H9 (cell line): ENCODE measurements at regions not wholly inside any gene's neighbourhood (a gene's known extent, or its start where the extent isn't known, plus 50 kb on each side); places are given as distances from the start of the nearest gene placed in this dataset.

Experiments used
- DNase-seq: peaks from one replicate; pipeline ENCODE4 v3.0.0-alpha.2; 2017
- H2AFZ ChIP-seq: one replicate; pipeline ENCODE4 v1.6.1; 2013; ENCODE audit warnings: mild to moderate bottlenecking, low read length, control low read depth, moderate library complexity
- H2AK5ac ChIP-seq: 2 replicates; pipeline ENCODE4 v1.6.1; 2013; ENCODE audit warnings: low read length, control low read depth, mixed read lengths; ENCODE audit not compliant: insufficient read length
- H2BK120ac ChIP-seq: one replicate; pipeline ENCODE4 v1.6.1; 2013; ENCODE audit warnings: low read depth, mild to moderate bottlenecking, low read length, control low read depth, inconsistent platforms; ENCODE audit not compliant: poor library complexity, severe bottlenecking
- H2BK12ac ChIP-seq: 2 replicates; pipeline ENCODE4 v1.6.1; 2013; ENCODE audit warnings: low read length, control low read depth, mixed read lengths, low read depth; ENCODE audit not compliant: insufficient read length
- H2BK15ac ChIP-seq: 2 replicates; pipeline ENCODE4 v1.6.1; 2013; ENCODE audit warnings: low read depth, low read length, control low read depth
- H2BK20ac ChIP-seq: one replicate; pipeline ENCODE4 v1.6.1; 2013; ENCODE audit warnings: low read depth, mild to moderate bottlenecking, low read length, control low read depth, inconsistent platforms; ENCODE audit not compliant: poor library complexity, severe bottlenecking
- H2BK5ac ChIP-seq: 2 replicates; pipeline ENCODE4 v1.6.1; 2013; ENCODE audit warnings: low read length, control low read depth, mixed read lengths; ENCODE audit not compliant: insufficient read length
- H3K14ac ChIP-seq: 2 replicates; pipeline ENCODE4 v1.6.1; 2013; ENCODE audit warnings: low read length, control low read depth; ENCODE audit not compliant: insufficient read depth
- H3K18ac ChIP-seq: 2 replicates; pipeline ENCODE4 v1.6.1; 2013; ENCODE audit warnings: low read depth, mild to moderate bottlenecking, mixed read lengths, low read length, control low read depth; ENCODE audit not compliant: insufficient read length
- H3K23ac ChIP-seq: 2 replicates; pipeline ENCODE4 v1.6.1; 2013; ENCODE audit warnings: low read length, control low read depth, mixed read lengths, low read depth; ENCODE audit not compliant: insufficient read length
- H3K23me2 ChIP-seq: 2 replicates; pipeline ENCODE4 v1.6.1; 2013; ENCODE audit warnings: low read depth, mild to moderate bottlenecking, mixed read lengths, low read length, control low read depth; ENCODE audit not compliant: insufficient read length, poor library complexity, severe bottlenecking
- H3K27ac ChIP-seq: 2 replicates; pipeline ENCODE4 v1.5.1; 2013; ENCODE audit warnings: low read length, control low read depth, mixed read lengths, low read depth; ENCODE audit not compliant: insufficient read length
- H3K27me3 ChIP-seq: 2 replicates; pipeline ENCODE4 v1.6.1; 2013; ENCODE audit warnings: low read length, control low read depth, inconsistent platforms; ENCODE audit not compliant: insufficient read depth
- H3K4ac ChIP-seq: 2 replicates; pipeline ENCODE4 v1.6.1; 2013; ENCODE audit warnings: low read depth, mild to moderate bottlenecking, control low read depth, inconsistent platforms, low read length, moderate library complexity
- H3K4me1 ChIP-seq: 2 replicates; pipeline ENCODE4 v1.6.1; 2013; ENCODE audit warnings: low read length, control low read depth, inconsistent platforms; ENCODE audit not compliant: insufficient read depth
- H3K4me2 ChIP-seq: 2 replicates; pipeline ENCODE4 v1.6.1; 2013; ENCODE audit warnings: low read length, control low read depth, mixed read lengths; ENCODE audit not compliant: insufficient read length, insufficient read depth
- H3K56ac ChIP-seq: 2 replicates; pipeline ENCODE4 v1.6.1; 2013; ENCODE audit warnings: low read depth, mild to moderate bottlenecking, mixed read lengths, low read length, control low read depth; ENCODE audit not compliant: insufficient read length
- H3K79me1 ChIP-seq: 2 replicates; pipeline ENCODE4 v1.6.1; 2013; ENCODE audit warnings: low read depth, mild to moderate bottlenecking, moderate library complexity, low read length, control low read depth, inconsistent platforms; ENCODE audit not compliant: insufficient read depth, poor library complexity, severe bottlenecking
- H3K79me2 ChIP-seq: 2 replicates; pipeline ENCODE4 v1.6.1; 2013; ENCODE audit warnings: low read length, control low read depth, inconsistent platforms; ENCODE audit not compliant: insufficient read depth
- H3K9ac ChIP-seq: 2 replicates; pipeline ENCODE4 v1.6.1; 2013; ENCODE audit warnings: low read length, control low read depth, mixed read lengths; ENCODE audit not compliant: insufficient read length; ENCODE audit errors: extremely low read depth
- H3K9me3 ChIP-seq: one replicate; pipeline ENCODE4 v1.6.1; 2013; ENCODE audit warnings: low read depth, low read length, inconsistent platforms; ENCODE audit not compliant: control insufficient read depth
- H3T11ph ChIP-seq: one replicate; pipeline ENCODE4 v1.6.1; 2013; ENCODE audit warnings: mild to moderate bottlenecking, low read length, control low read depth, inconsistent platforms
- H4K20me1 ChIP-seq: one replicate; pipeline ENCODE4 v1.6.1; 2013; ENCODE audit not compliant: control insufficient read depth, insufficient read length, insufficient read depth
- H4K5ac ChIP-seq: 2 replicates; pipeline ENCODE4 v1.6.1; 2013; ENCODE audit warnings: low read depth, mild to moderate bottlenecking, mixed read lengths, low read length, control low read depth; ENCODE audit not compliant: insufficient read length
- H4K8ac ChIP-seq: replicated peaks from 2 replicates; pipeline ENCODE4 v1.6.1; 2013; ENCODE audit warnings: low read length, control low read depth, mixed read lengths, low read depth; ENCODE audit not compliant: insufficient read length
- H4K91ac ChIP-seq: 2 replicates; pipeline ENCODE4 v1.6.1; 2013; ENCODE audit warnings: low read depth, mild to moderate bottlenecking, moderate library complexity, mixed read lengths, low read length, control low read depth; ENCODE audit not compliant: insufficient read length
- H3K27ac Mint-ChIP-seq, 3 experiments: 2 replicates in 2 of 3; 3 replicates in 1 of 3; pipeline ENCODE4 v1.8.0; 2020 to 2021; ENCODE audit warnings: mixed read lengths in 3 of 3, mild to moderate bottlenecking in 1 of 3, moderate library complexity in 1 of 3
- H3K27me3 Mint-ChIP-seq: 2 replicates; pipeline ENCODE4 v1.8.0; 2021; ENCODE audit warnings: low read depth, mild to moderate bottlenecking, moderate library complexity, mixed read lengths
- H3K36me3 Mint-ChIP-seq, 3 experiments: 2 replicates in 2 of 3; 3 replicates in 1 of 3; pipeline ENCODE4 v1.8.0; 2020 to 2021; ENCODE audit warnings: low read depth in 3 of 3, mixed read lengths in 3 of 3; ENCODE audit not compliant: insufficient read depth in 1 of 3
- H3K4me1 Mint-ChIP-seq, 2 experiments: 2 replicates each; pipeline ENCODE4 v1.8.0; 2020; ENCODE audit warnings: mixed read lengths in 2 of 2
- H3K4me3 Mint-ChIP-seq, 2 experiments: 2 replicates in 1 of 2; 3 replicates in 1 of 2; pipeline ENCODE4 v1.8.0; 2020 to 2021; ENCODE audit warnings: mild to moderate bottlenecking in 2 of 2, mixed read lengths in 2 of 2, moderate library complexity in 1 of 2
- H3K9me3 Mint-ChIP-seq, 2 experiments: 2 replicates in 1 of 2; 3 replicates in 1 of 2; pipeline ENCODE4 v1.8.0; 2020; ENCODE audit warnings: mild to moderate bottlenecking in 2 of 2, mixed read lengths in 2 of 2, moderate library complexity in 1 of 2
- WGBS: extraction: QIAGEN DNeasy Blood & Tissue Kit; methylation state at CpG from one replicate; pipeline ENCODE4 v1.1.7; 2013; ENCODE audit warnings: missing lambda C conversion rate, low lambda C conversion rate, mixed read lengths; ENCODE audit not compliant: insufficient read length; ENCODE audit errors: extremely low coverage; 5-methylcytosine and 5-hydroxymethylcytosine counted together
- TF ChIP-seq, protein P1 (sequence below): fragments of 200-600 bp; sonication (generic); conservative IDR thresholded peaks from 3 replicates; pipeline ENCODE4 v1.8.0; 2021; ENCODE audit warnings: antibody characterized with exemption, mild to moderate bottlenecking

DNA sequence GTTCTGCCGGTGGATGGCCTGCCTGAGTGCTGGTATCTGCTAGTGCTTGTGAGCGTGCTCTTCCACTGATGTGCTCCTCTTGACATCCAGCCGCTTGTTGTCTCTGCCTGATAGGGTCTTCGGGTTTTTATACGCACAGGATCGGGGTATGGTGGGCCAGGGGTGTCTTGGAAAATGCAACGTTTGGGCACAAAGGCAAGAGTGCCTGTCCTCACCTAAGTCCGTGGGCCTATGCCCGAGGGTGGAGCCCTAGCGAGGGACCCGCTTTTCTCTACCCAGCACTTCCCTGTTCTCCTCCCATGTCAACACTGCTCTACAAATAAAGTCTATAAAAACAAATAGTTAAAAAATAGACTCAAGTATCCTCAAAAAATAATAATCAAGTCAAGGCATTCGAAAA is 1007.8 kb downstream of the PLA2G4A start:
- no peak overlapping the region for H4K91ac ChIP-seq
- no peak overlapping the region for H4K5ac ChIP-seq
- H2AFZ ChIP-seq = no peak overlapping the region
- H3K14ac ChIP-seq = no peak overlapping the region
- Mint-ChIP-seq H3K36me3 (peaks cover 0 to 13% (median 1%) of the 10 kb centered on the region in 3 experiments; a peak in 2 of 7 replicates), H3K27ac (peak overlapping the region in 1 of 3 experiments; percentile 61; a peak in 1 of 7 replicates), H3K4me1 (no peaks in the 10 kb centered on the region), H3K9me3 (peaks cover 5 to 15% of the 10 kb centered on the region in 2 experiments; a peak in 4 of 5 replicates), H3K4me3 (no peak overlapping the region), H3K27me3 (no peaks in the 10 kb centered on the region)
- TF ChIP-seq, protein P1, sequence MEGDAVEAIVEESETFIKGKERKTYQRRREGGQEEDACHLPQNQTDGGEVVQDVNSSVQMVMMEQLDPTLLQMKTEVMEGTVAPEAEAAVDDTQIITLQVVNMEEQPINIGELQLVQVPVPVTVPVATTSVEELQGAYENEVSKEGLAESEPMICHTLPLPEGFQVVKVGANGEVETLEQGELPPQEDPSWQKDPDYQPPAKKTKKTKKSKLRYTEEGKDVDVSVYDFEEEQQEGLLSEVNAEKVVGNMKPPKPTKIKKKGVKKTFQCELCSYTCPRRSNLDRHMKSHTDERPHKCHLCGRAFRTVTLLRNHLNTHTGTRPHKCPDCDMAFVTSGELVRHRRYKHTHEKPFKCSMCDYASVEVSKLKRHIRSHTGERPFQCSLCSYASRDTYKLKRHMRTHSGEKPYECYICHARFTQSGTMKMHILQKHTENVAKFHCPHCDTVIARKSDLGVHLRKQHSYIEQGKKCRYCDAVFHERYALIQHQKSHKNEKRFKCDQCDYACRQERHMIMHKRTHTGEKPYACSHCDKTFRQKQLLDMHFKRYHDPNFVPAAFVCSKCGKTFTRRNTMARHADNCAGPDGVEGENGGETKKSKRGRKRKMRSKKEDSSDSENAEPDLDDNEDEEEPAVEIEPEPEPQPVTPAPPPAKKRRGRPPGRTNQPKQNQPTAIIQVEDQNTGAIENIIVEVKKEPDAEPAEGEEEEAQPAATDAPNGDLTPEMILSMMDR = no peak
- no peaks in the 10 kb centered on the region for H3K4me1 ChIP-seq
- no peak overlapping the region for H3K4ac ChIP-seq
- H3K27ac ChIP-seq = no peak overlapping the region
- no peak overlapping the region for H4K8ac ChIP-seq
- no peak overlapping the region for H2BK120ac ChIP-seq
- no peaks in the 10 kb centered on the region for H3K79me2 ChIP-seq
- no peak overlapping the region for H3K4me2 ChIP-seq
- no peak overlapping the region for H3K23ac ChIP-seq
- no peaks in the 10 kb centered on the region for H4K20me1 ChIP-seq
- no peaks in the 10 kb centered on the region for H3K79me1 ChIP-seq
- no peak overlapping the region for H2BK20ac ChIP-seq
- no peak overlapping the region for H2BK12ac ChIP-seq
- no peak for DNase-seq
- H2BK15ac ChIP-seq = no peak overlapping the region
- no peak overlapping the region for H3K18ac ChIP-seq
- no CpG with 5 or more reads among the region's 12 CpGs for WGBS
- no peak overlapping the region for H3T11ph ChIP-seq
- no peak overlapping the region for H3K9ac ChIP-seq
- no peaks in the 10 kb centered on the region for H3K23me2 ChIP-seq
- no peak overlapping the region for H2AK5ac ChIP-seq
- H2BK5ac ChIP-seq = no peak overlapping the region
- no peaks in the 10 kb centered on the region for H3K9me3 ChIP-seq
- H3K27me3 ChIP-seq = no peaks in the 10 kb centered on the region
- no peak overlapping the region for H3K56ac ChIP-seq
